ENCODE measurements at regions not wholly inside any gene's neighbourhood (a gene's known extent, or its start where the extent isn't known, plus 50 kb on each side); places are given as distances from the start of the nearest gene placed in this dataset.

- no peaks in the 10 kb centered on the region for H3K4me1 ChIP-seq (ENCODE audit: insufficient read depth, low read length)
- no peaks in the 10 kb centered on the region for H4K20me1 ChIP-seq (ENCODE audit: insufficient read depth, low read length)
- H3K79me2 ChIP-seq (ENCODE audit: insufficient read depth, low read length): no peaks in the 10 kb centered on the region
- H3K4me3 ChIP-seq (ENCODE audit: insufficient read depth, low read depth, low read length): no peak overlapping the region
- H3K9me3 Mint-ChIP-seq (ENCODE audit: unreplicated experiment): no peaks in the 10 kb centered on the region
- H3K36me3 ChIP-seq (ENCODE audit: insufficient read depth, low read length): no peaks in the 10 kb centered on the region
- H2AFZ ChIP-seq (ENCODE audit: low read depth, low read length): no peak overlapping the region
- TF ChIP-seq, protein P1, sequence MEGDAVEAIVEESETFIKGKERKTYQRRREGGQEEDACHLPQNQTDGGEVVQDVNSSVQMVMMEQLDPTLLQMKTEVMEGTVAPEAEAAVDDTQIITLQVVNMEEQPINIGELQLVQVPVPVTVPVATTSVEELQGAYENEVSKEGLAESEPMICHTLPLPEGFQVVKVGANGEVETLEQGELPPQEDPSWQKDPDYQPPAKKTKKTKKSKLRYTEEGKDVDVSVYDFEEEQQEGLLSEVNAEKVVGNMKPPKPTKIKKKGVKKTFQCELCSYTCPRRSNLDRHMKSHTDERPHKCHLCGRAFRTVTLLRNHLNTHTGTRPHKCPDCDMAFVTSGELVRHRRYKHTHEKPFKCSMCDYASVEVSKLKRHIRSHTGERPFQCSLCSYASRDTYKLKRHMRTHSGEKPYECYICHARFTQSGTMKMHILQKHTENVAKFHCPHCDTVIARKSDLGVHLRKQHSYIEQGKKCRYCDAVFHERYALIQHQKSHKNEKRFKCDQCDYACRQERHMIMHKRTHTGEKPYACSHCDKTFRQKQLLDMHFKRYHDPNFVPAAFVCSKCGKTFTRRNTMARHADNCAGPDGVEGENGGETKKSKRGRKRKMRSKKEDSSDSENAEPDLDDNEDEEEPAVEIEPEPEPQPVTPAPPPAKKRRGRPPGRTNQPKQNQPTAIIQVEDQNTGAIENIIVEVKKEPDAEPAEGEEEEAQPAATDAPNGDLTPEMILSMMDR (IDR thresholded peaks at IDR 0.05; ENCODE audit: insufficient read depth, low read depth, low read length): peak; percentile 71
- no peak for TF ChIP-seq EZH2 (IDR thresholded peaks at IDR 0.05; ENCODE audit: insufficient read depth, low read length)
- no peaks in the 10 kb centered on the region for H3K9me3 ChIP-seq (ENCODE audit: insufficient read depth, low read depth, low read length)
- H3K27me3 ChIP-seq (ENCODE audit: insufficient read depth, low read length): no peaks in the 10 kb centered on the region
- H3K4me2 ChIP-seq (ENCODE audit: low read length): peak overlapping the region; percentile 27
- H3K27ac ChIP-seq (ENCODE audit: low read depth, low read length): no peak overlapping the region
- DNase-seq (ENCODE audit: low read depth) (peak; percentile 84), FAIRE-seq (peak; percentile 98)
- H3K4me1 Mint-ChIP-seq (ENCODE audit: low read depth, unreplicated experiment): no peaks in the 10 kb centered on the region
- H3K27ac Mint-ChIP-seq (ENCODE audit: unreplicated experiment): no peak overlapping the region
- H3K9ac ChIP-seq (ENCODE audit: low read length): no peak overlapping the region
- H3K27me3 Mint-ChIP-seq (ENCODE audit: low read depth, unreplicated experiment): no peaks in the 10 kb centered on the region
- H3K36me3 Mint-ChIP-seq (ENCODE audit: low read depth, unreplicated experiment): no peaks in the 10 kb centered on the region
- no peak overlapping the region for H3K4me3 Mint-ChIP-seq (ENCODE audit: unreplicated experiment)
Observed at GRCh38 chr5:97534166-97534565, 351.1 kb upstream of the RIOK2 start.

- Histone ChIP-seq H2AFZ (ENCODE audit: low read depth, low read length) (no peak overlapping the region), H4K20me1 (ENCODE audit: insufficient read depth, low read length) (no peaks in the 10 kb centered on the region), H3K27ac (ENCODE audit: low read depth, low read length) (no peak overlapping the region), H3K27me3 (ENCODE audit: insufficient read depth, low read length) (no peaks in the 10 kb centered on the region), H3K4me3 (ENCODE audit: insufficient read depth, low read depth, low read length) (no peak overlapping the region), H3K9me3 (ENCODE audit: insufficient read depth, low read depth, low read length) (no peaks in the 10 kb centered on the region), H3K4me1 (ENCODE audit: insufficient read depth, low read length) (no peaks in the 10 kb centered on the region), H3K79me2 (ENCODE audit: insufficient read depth, low read length) (no peaks in the 10 kb centered on the region), H3K9ac (ENCODE audit: low read length) (no peak overlapping the region), H3K4me2 (ENCODE audit: low read length) (no peak overlapping the region), H3K36me3 (ENCODE audit: insufficient read depth, low read length) (no peaks in the 10 kb centered on the region)
- Mint-ChIP-seq H3K27me3 (ENCODE audit: low read depth, unreplicated experiment) (no peaks in the 10 kb centered on the region), H3K4me1 (ENCODE audit: low read depth, unreplicated experiment) (no peaks in the 10 kb centered on the region), H3K4me3 (ENCODE audit: unreplicated experiment) (no peak overlapping the region), H3K9me3 (ENCODE audit: unreplicated experiment) (peaks cover 3% of the 10 kb centered on the region), H3K36me3 (ENCODE audit: low read depth, unreplicated experiment) (peaks cover 2% of the 10 kb centered on the region), H3K27ac (ENCODE audit: unreplicated experiment) (no peak overlapping the region)
- TF ChIP-seq EZH2 (IDR thresholded peaks at IDR 0.05; ENCODE audit: insufficient read depth, low read length): no peak
- TF ChIP-seq, protein P1 (IDR thresholded peaks at IDR 0.05; ENCODE audit: insufficient read depth, low read depth, low read length): no peak
- FAIRE-seq (no peak), DNase-seq (ENCODE audit: low read depth) (no peak)
Observed at GRCh38 chr5:97536683-97537082, 353.6 kb upstream of the RIOK2 start.

DNA sequence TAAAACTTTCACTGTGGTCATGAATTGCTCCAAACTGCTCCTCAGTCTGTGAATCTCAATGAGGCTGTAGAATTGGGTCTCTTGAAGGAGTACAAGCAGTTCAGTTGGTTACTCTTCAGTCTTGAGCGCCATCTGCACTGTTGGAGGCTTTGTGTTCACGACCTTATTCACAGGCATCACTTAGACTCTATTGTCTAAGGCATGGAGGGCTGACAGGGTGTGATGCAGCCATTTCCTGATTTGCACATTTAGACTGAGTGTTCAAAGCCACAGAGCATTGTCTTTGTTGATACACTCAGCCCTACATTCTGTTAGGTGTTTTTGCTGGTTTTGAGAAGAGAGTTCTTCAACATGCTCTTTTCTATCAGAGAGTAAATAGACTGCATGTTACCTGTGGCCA lies 355.9 kb upstream of the RIOK2 start:
- Mint-ChIP-seq H3K36me3 (ENCODE audit: low read depth, unreplicated experiment) (peaks cover 2% of the 10 kb centered on the region), H3K4me1 (ENCODE audit: low read depth, unreplicated experiment) (no peaks in the 10 kb centered on the region), H3K27ac (ENCODE audit: unreplicated experiment) (no peak overlapping the region)

More for the DNA sequence above, 355.9 kb upstream of the RIOK2 start:
- no peak overlapping the region for H3K4me3 Mint-ChIP-seq (ENCODE audit: unreplicated experiment)
- Histone ChIP-seq H3K79me2 (ENCODE audit: insufficient read depth, low read length) (no peaks in the 10 kb centered on the region), H2AFZ (ENCODE audit: low read depth, low read length) (no peak overlapping the region), H3K4me3 (ENCODE audit: insufficient read depth, low read depth, low read length) (no peak overlapping the region), H3K36me3 (ENCODE audit: insufficient read depth, low read length) (no peaks in the 10 kb centered on the region), H3K9me3 (ENCODE audit: insufficient read depth, low read depth, low read length) (no peaks in the 10 kb centered on the region), H3K4me2 (ENCODE audit: low read length) (no peak overlapping the region), H3K4me1 (ENCODE audit: insufficient read depth, low read length) (no peaks in the 10 kb centered on the region), H3K27ac (ENCODE audit: low read depth, low read length) (no peak overlapping the region), H4K20me1 (ENCODE audit: insufficient read depth, low read length) (no peaks in the 10 kb centered on the region), H3K9ac (ENCODE audit: low read length) (no peak overlapping the region), H3K27me3 (ENCODE audit: insufficient read depth, low read length) (no peaks in the 10 kb centered on the region)
- no peaks in the 10 kb centered on the region for H3K27me3 Mint-ChIP-seq (ENCODE audit: low read depth, unreplicated experiment)
- FAIRE-seq (no peak), DNase-seq (ENCODE audit: low read depth) (no peak)
- peaks cover 3% of the 10 kb centered on the region for H3K9me3 Mint-ChIP-seq (ENCODE audit: unreplicated experiment)
- no peak for TF ChIP-seq EZH2 (IDR thresholded peaks at IDR 0.05; ENCODE audit: insufficient read depth, low read length)
- TF ChIP-seq, protein P1 (IDR thresholded peaks at IDR 0.05; ENCODE audit: insufficient read depth, low read depth, low read length): no peak
